Bone marrow (tissue), 2 donors: ENCODE measurements at regions not wholly inside any gene's neighbourhood (a gene's known extent, or its start where the extent isn't known, plus 50 kb on each side); places are given as distances from the start of the nearest gene placed in this dataset.
"Not testable (repeated sequence)": the region's sequence is repeated elsewhere in the genome, so short reads cannot be mapped to it uniquely, and the experiment has no call there.

Source experiments
- DNase-seq, 2 donors: peaks; one replicate each; lab custom pipeline; 2025; lab: John Stamatoyannopoulos, UW

DNA sequence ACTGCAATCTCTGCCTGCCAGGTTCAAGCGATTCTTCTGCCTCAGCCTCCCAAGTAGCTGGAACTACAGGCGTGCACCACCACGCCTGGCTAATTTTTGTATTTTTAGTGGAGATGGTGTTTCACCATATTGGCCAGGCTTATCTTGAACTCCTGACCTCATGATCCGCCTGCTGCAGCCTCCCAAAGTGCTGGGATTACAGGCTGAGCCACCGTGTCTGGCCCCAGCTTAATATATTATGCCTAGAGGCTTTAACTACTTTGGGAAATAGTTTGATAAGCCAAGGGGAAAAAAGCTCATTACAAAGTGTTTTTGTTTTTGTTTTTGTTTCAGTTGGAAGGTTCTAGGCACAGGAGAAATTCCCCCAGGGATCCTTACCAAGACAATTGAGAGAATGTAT lies 184.2 kb upstream of the FAM241A start:
- DNase-seq, result not testable (repeated sequence)

DNA sequence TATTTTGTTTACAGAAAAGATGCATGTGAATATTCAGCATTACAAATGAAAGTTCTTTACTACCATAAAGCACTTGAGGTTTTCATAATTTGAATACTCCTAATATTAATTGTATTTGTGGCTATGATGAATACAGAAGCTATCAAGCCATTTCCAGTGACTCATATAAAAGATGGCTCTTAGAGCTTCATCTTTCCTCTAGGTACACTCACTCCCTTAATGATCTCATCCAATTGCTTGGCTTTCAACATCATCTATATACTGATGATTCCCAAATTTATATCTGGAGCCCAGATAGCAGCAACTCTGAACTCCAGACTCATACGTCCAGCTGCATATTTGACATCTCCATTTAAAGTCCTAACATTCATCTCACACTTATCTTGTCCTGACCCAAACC lies 183.4 kb upstream of the FAM241A start:
- no peak for DNase-seq

DNA sequence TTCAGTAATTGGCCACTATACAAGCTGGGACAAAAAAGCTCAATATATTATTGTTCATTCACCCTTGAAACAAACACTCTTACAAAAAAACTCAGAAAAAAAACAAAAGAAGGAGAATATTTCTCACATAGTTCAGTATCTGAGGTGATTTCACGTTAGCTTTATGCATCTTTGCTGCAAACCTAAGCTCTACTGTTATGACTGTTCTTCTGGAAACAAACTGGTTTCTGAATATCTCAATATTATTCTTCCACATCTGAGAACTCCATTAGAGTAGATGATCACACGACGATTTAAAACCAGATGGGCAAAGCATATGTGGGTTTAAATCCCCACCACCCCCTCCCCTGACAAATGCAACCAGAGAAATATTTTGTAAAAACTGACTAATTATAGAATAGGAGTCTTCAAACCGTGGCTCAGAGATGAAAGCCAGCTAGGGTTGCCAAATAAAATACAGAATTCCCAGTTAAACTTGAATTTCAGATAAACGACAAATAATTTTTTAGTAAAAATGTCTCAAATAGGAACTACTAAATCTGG lies 182.0 kb upstream of the FAM241A start:
- no peak for DNase-seq

DNA sequence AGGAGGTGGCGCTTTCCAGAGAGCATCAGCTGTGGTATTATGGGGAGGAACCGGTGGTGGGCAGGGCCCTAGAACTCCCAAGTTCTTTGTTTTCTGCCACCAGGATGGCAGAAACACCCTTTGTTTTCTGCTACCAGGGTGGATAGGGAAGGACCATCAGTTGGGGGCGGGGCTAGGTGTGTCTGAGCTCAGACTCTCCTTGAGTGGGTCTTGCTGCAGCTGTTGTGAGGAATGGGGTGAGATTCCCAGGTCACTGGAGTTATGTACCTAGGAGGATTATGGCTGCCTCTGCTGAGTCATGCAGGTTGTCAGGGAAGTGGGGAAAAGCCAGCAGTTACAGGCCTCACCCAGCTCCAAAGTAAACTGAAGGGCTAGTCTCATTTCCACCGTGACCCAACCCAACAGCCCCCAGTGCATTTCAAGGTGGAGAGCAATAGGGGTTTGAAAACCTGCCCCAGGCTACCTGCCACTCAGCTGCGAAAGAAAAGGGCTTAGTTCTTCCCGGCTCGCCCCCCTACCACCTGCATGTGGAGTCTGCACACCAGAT lies 167.8 kb upstream of the FAM241A start:
- DNase-seq, result no peak

DNA sequence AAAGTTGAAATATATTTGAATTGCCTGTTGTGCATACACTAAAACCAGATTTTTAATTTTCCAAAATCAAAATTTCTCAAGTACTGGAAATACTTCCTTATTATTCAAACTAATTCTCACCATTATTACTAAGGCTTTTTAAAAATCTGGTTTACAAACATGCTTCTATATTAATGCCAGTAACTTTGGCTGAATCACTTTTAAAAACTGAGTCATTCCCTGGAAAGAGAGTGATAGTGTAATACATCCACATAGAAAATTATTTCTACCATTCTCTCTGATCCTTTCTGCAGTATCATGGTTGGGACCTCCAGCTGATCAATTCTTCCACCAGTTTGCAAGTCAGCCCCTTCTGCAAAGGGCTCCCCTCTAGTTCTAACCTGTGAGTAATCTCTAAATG lies 165.3 kb upstream of the FAM241A start:
- DNase-seq, result no peak

DNA sequence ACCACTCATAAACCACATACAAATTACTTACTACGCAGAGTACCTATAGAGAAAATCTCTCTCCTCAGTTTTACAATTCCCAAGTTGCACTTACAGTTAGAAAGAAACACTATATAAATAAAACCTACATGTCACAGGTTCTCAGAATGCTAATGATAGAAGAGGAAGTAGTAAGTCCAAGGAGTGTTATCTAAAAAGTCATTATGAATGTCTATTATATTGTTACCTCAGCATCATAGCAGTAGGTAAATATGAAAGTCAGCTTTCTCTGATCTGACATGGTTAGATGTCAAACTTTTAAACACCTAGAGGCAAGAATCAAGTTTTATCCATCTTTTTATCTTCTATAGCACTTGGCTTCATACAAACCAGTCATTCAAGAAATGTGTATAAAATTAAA lies 163.2 kb upstream of the FAM241A start:
- DNase-seq, result no peak

DNA sequence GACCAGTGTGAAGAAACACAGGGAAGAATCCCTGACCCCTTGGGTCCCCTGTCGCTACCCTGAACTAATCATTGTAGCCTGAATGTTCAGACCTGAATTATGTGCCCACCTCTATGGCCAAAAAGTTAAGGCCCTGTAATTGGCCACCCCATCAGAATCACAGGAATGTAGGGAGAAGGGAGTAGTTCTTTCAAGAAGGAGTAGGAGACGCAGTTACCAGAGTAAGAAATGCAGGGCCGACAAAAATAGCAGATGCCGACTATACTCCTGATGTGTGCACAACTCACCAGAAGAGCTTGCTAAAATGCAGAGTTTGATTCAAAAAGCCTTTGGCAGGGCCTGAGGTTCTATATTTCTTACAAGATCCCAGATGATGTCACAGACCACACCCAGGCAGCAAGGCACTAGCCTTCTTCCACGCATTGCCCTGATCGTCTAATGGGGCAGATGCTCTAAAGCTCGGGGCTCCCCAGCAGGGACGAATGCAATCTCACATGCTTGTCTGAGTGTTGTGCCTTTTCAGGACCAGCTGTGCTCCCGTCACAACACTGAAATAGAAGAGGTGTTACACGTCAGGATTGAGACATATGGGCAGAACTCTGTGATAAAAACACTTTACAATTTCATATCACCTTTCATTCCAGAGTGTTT lies 161.0 kb upstream of the FAM241A start:
- DNase-seq, result no peak

DNA sequence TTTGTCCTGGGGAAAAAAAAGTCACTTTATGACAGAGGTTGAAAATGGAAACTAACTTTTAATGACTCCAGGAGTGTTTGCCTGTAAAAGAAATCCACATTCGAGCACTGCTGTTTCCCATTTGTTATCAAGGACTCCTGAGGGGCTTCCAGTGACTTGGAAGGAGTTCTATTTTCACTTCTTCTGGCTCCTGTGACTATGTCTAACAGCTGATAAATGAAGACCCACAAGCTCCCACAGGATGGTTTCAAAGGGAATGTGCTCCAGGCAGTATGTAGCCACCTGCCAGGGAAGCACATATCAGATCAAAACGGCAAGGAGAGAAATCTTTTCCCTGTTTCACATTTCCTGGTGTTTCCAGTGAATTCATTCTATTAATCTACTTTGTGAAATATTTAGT lies 159.8 kb upstream of the FAM241A start:
- DNase-seq, result no peak

DNA sequence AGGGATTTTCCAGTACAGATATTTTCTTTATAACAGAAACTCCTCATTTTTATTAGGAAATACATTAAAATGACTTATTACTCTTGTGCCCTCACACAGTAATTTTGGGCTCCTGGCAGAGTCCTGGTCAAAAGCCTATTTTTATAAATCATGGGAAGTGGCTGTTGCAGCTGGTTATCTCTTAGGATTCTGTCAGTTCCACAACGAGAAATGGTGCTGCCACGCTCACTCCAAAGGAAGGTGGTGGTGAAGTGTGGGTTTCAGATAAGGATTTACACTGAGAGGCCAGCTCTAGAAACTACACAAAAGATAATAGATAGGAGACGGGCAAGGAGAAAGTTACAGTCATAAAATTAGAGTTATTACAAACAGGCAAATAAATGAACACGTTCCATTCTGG lies 159.2 kb upstream of the FAM241A start:
- no peak for DNase-seq

DNA sequence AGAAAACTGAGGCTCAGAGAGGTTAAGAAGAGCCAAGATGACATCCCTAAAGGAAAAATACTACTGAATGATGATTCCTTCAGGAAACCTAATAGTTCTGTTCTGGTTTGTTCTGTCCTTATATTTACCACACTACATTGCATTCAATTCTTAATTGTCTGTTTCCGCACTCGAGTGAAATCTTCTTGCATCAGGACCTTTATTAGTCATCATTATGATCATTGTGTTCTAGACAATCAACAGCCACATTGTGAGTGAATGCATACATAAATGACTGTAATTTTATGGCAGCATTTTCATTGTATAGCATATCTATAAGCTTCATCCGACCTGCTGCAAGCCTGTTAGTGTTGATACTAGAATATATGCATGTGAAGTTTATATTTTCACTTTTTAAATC lies 156.7 kb upstream of the FAM241A start:
- no peak for DNase-seq

DNA sequence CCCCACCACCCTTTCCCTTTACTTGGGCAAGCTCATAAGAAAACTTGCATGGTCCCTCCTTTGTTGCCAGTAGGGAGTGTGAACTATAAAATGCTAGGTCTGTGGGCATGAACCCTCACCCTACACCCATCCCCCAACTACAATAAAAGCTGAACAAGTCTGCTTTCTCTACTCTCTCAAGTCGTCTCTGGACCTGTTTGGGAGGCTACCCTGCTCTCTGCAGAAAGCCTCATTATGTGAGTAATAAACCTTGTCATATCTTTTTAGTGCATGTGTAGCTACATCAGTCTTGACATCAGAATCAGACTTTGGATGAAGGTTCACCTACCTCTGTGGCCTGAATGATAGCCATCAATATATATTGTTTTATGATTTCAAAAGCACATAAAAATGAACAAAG lies 155.4 kb upstream of the FAM241A start:
- no peak for DNase-seq

DNA sequence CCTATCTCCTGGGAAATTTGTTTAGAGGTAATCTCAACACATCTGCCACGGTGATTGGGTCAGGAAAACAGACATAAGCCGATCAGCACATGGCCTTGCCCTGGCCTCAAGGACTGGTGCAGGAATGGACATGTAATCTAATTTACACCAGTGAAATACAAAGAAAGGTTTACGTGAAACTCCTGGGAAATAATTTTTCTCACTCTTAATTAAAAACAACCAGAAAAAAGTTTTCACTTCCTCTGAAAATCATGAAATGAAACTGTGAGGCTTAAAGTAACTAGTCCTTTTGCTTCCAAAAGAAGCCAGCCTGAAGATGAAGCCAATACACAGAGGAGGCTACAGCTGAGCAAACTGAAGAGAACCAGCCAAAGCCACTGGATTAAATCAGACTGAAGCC lies 154.1 kb upstream of the FAM241A start:
- no peak for DNase-seq

DNA sequence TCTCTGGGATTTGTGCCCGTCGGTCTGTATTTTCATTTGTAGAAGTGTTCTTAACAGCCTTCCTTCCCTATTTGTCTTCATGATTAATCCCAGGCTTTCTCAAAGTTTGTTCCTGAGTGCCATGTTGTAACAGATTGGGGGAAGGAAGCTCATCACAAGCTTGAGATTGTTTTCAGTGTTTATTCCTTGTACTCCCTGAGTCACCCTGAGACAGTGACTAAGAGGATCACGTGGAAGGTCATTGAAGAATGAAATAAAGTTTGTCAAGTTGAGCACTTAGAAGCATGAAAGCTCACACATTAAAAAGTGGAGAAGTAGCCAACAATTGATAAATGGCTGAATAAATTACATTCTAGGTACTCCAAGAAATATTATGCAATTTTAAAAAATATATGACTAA lies 153.5 kb upstream of the FAM241A start:
- no peak for DNase-seq

DNA sequence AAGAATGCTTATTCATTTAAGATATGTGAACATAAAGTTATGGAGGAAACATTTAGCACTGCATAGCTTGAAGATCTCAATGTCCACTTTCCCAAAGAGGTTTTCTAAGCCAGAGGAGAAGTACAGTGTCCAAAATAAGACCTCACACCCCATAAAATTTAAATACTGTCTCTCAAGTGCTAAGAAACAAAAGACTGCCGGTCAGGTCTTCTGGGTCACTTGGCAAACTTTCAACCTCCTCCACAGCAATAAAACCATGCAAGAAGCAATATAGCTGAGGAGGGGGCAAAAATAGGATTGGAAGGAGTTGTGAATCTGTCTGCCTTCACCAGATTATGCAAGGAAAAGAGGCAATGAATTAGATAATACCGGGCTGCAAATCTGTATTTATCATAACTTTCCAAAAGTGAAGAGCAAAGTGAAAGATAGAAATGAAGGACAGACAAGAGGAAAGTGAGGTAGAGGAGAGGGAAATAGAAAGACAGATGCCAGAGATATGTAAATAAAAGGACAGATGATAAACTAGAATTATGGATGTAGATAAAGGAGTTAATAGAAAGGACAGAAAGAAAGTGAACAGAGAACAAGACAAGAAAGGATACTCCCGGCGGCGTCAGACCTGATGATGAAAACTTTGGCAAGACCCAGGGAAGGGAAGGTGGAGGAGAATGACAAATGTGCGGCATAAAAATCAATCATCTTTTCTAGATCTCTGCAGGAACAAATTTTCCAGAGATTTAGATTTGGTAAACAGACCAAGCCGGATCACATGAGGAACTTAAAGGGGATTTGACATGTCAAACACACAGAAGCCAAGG lies 152.7 kb upstream of the FAM241A start:
- no peak for DNase-seq

DNA sequence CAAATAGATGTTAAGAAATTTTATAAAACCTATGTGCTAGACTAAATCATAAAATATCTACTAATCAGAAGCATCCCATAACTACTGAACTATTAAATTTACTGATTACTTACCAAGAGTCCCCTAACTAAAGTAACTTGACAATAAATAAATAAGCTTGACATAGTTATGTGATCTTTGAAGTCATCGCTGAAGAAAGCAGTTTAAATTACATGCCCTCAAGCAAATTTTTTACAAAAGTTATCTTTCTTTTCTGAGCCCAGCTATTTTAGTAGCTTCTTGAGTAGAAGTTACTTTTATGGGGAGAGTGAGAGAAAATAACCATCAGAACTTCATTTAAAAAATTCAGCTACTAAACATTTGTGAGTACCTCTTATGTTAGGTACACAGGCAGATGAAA lies 150.9 kb upstream of the FAM241A start:
- no peak for DNase-seq

DNA sequence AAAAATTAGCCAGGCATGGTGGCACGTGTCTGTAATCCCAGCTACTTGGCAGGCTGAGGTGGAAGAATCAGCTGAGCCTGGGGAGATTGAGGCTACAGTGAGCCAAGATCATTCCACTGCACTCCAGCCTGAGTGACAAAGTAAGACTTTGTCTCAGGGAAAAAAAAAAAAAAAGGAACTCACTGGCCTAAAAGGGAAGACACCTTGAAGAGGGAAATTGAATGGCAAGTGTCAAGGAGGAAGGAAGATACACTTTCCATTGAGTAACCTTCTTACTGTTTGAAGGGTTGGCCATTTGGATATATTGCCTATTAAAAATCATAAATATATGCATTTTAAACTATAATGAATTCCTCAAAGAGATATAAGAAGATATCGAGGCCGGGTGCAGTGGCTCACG lies 147.5 kb upstream of the FAM241A start:
- DNase-seq, result no peak

DNA sequence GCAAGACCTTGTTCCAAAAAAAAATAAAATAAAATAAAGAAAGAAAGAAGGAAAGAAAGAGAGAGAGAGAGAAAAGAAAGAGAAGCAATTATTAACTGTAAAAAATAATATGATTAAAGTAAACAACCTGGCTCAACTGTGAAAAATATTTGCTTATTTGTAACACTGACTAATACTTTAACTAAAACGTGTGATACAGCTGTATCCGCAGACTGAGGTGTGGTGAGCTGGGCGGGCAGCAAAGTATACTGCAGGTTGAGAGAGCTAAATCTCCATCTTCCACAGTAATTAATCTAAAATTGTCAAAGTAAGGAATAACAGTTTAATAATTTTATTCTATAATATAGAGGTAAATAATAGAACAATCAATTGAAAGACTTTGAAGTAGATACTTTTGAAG lies 145.5 kb upstream of the FAM241A start:
- DNase-seq, result no peak

DNA sequence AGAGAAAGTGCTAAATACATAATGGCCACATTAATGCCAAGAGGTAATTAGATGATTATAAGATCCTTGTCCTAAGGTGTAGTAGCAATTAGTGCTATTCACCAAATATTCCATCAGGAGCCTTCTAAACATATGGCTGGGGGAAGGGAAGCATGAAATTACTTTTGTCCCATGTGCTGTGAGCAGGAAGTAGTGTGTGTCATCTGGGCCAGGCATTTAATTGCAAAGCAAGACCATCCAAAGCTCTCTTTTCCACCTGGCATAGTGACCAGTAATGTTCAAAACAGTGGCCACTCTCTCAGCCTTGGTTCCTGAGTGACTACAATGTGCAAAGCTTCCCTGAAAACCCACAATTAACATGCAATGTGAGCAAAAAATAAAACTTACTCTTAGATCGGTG lies 144.2 kb upstream of the FAM241A start:
- DNase-seq, result no peak

DNA sequence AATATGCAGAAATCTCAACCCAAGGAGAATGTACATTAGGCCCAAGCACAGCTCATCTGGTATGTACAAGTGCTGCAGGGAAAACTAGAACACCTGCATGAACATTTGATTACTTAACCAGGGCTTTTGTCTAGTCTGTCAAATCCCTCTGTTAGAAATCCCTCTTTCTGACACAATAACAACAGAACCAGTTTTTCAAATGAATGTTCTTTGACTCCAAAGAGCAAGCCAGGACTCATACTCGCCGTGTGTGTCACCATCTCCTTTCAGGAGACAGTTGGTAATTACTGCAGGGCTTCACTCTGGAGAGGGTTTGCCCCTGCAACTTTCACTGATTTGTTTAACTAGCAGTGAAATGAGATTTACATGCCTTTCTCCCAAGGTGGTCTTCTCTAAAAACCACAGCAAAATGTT lies 143.0 kb upstream of the FAM241A start:
- DNase-seq, result no peak

DNA sequence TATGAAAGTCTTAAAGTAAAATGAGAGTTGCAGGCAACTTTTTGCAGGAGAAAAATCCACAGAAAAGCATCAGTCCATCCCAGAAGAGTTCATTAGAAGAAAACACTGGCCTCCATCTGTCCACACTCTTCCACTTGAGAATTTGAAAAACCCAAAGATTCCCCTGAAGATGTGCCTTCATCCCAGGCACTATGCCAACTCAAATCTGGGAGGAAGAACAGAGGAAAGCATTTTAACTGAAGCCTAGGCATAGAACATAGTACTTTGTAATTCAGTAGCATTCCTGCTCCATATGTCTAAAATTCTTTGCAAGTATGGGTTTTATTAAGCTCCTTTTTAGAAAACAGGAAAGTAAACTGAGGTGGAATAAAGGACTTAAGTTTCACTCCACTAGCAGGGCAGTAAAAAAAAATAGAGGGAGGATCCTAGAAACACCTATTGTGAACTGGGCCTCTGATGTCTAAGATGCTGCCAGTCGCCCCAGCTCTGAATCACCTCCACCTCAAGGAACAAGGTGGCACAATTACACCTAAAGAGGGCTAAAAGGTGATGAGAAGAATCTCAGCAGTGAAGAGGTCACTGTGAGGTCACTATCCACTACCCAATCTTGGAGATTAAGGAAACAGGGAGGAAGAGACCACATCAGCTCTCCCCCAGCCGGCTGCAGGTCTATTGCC lies 141.9 kb upstream of the FAM241A start:
- DNase-seq, result no peak

DNA sequence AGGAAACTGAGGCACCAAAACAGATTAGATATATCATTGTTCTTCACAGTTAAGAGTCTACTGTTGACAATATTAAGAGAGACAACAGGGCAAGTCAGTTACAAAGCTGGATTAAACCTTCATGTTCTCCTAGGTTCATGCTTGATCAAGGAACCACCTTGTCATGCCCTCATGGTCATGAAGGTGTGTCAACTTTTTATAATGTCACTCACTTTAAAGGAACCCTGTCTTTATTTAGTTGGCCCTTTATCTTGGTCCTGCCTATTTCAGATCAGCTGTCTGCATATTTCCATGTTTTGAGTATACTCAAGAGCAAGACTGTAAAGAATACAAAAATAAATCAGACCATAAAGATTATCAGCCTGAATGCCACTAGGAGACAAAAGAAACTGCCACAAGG lies 140.2 kb upstream of the FAM241A start:
- no peak for DNase-seq

DNA sequence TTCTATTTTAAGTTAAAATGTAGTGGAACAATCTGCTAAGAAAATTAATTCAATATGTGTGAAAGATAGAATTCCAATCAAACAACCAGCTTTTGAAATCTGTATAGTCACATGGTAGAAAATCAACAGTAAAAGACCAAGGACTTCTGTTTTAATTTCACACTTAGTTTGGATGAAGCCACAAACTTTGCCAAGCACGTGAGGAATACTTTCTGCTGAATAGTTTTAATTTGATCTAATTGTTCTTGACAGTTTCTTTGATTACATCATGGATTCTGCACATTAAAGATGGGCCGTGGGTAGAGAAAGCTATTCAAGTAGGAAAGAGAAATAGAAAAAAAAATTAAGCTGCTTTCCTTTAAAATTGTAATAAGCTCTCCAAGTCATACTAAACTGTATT lies 137.9 kb upstream of the FAM241A start:
- no peak for DNase-seq

DNA sequence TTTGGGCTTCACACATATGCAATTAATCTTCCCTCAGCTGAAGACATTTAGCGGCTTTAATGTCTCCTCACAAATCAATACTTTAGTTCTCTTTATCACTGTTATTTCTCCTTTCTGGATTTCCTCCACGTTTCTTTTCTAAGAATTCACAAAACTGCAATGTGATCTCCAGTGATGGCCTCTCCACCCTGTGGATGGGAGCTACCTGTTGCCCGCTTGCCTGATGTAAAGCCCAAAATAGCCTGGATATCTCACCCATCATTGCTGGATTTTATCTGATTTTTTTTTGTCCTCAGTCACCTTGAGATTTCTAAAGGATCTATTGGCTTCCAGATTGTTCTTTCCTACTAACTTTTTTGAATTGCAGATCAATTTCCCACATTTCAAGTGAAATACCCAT lies 129.3 kb upstream of the FAM241A start:
- DNase-seq, result no peak
